Testis (tissue), 2 donors: ENCODE measurements at regions not wholly inside any gene's neighbourhood (a gene's known extent, or its start where the extent isn't known, plus 50 kb on each side); places are given as distances from the start of the nearest gene placed in this dataset.

Source experiments
- DNase-seq: peaks from one replicate; pipeline ENCODE4 v3.0.0-alpha.2; 2019
- H3K27ac ChIP-seq, 2 donors: fragments of 200-600 bp; sonication (generic); one replicate each; pipeline ENCODE4 v1.5.1; 2019
- H3K27me3 ChIP-seq: fragments of 200-600 bp; sonication (generic); one replicate; pipeline ENCODE4 v1.5.1; 2019
- H3K36me3 ChIP-seq: fragments of 200-600 bp; sonication (generic); one replicate; pipeline ENCODE4 v1.5.1; 2017; ENCODE audit warnings: low read depth; ENCODE audit errors: missing control alignments
- H3K4me1 ChIP-seq: fragments of 200-600 bp; sonication (generic); one replicate; pipeline ENCODE4 v1.5.1; 2019
- H3K4me3 ChIP-seq, 2 donors: fragments of 200-600 bp; sonication (generic); one replicate each; pipeline ENCODE4 v1.5.1; 2017 to 2019
- H3K9me3 ChIP-seq: fragments of 200-600 bp; sonication (generic); one replicate; pipeline ENCODE4 v1.5.1; 2017
- CTCF ChIP-seq, 3 experiments: fragments of 450-650 bp in 2 of 3; fragments of 200-600 bp in 1 of 3; sonication (generic) in 1 of 3; IDR thresholded peaks; one replicate each; pipeline ENCODE4 v1.5.1; 2016 to 2019; ENCODE audit warnings: antibody characterized with exemption in 3 of 3, mild to moderate bottlenecking in 2 of 3, moderate library complexity in 1 of 3
- POLR2A ChIP-seq: fragments of 450-650 bp; IDR thresholded peaks from one replicate; pipeline ENCODE4 v1.6.1; 2017; ENCODE audit warnings: antibody characterized with exemption, mild to moderate bottlenecking, moderate library complexity
- WGBS, 2 donors: methylation state at CpG; one replicate each; pipeline ENCODE4 v1.1.5; 2018; 5-methylcytosine and 5-hydroxymethylcytosine counted together
- intact Hi-C: fragments of 100-400 bp; cut with DNase I; formaldehyde crosslinking; loops from one replicate; pipeline ENCODE4 v1.15.1; 2023; ENCODE audit warnings: low total_unique reads

- no peak for TF ChIP-seq CTCF (IDR thresholded peaks at IDR 0.05)
- TF ChIP-seq POLR2A = no peak
- Histone ChIP-seq H3K27me3 (no peaks in the 10 kb centered on the region), H3K4me3 (no peak overlapping the region), H3K36me3 (no peaks in the 10 kb centered on the region), H3K9me3 (no peaks in the 10 kb centered on the region), H3K27ac (no peak overlapping the region), H3K4me1 (no peaks in the 10 kb centered on the region)
- DNase-seq = no peak
- intact Hi-C loops = no loop called here
Observed at GRCh38 chr1:96536581-96536980, 185.0 kb upstream of the PTBP2 start.

GRCh38 chr1:96538111-96538641, 183.4 kb upstream of the PTBP2 start:
- Histone ChIP-seq H3K27ac (no peak overlapping the region), H3K36me3 (no peaks in the 10 kb centered on the region), H3K4me1 (no peaks in the 10 kb centered on the region), H3K27me3 (no peaks in the 10 kb centered on the region), H3K9me3 (no peaks in the 10 kb centered on the region), H3K4me3 (no peak overlapping the region)
- DNase-seq = peak; percentile 17
- peak in 1 of 3 experiments; percentile 10 for TF ChIP-seq CTCF (IDR thresholded peaks at IDR 0.05)
- no peak for TF ChIP-seq POLR2A
- WGBS, 2 donors = 52 to 60% methylated on average over 4 of the region's 4 CpGs
- intact Hi-C loops = no loop called here

- Histone ChIP-seq H3K4me3 (no peak overlapping the region), H3K36me3 (no peaks in the 10 kb centered on the region), H3K9me3 (no peaks in the 10 kb centered on the region), H3K27ac (peak overlapping the region in 1 of 2 donors; percentile 66), H3K4me1 (no peaks in the 10 kb centered on the region), H3K27me3 (no peaks in the 10 kb centered on the region)
- DNase-seq = no peak
- WGBS, 2 donors = 48 to 59% methylated on average over 5 of the region's 5 CpGs
- intact Hi-C loops = no loop called here
- TF ChIP-seq POLR2A (no peak), CTCF (IDR thresholded peaks at IDR 0.05) (no peak)
Observed at GRCh38 chr1:96538883-96539282, 182.7 kb upstream of the PTBP2 start.

GRCh38 chr1:96541491-96541890, 180.1 kb upstream of the PTBP2 start:
- TF ChIP-seq POLR2A (no peak), CTCF (IDR thresholded peaks at IDR 0.05) (no peak)
- Histone ChIP-seq H3K27ac (no peak overlapping the region), H3K4me1 (no peaks in the 10 kb centered on the region), H3K4me3 (no peak overlapping the region), H3K36me3 (no peaks in the 10 kb centered on the region), H3K27me3 (no peaks in the 10 kb centered on the region), H3K9me3 (no peaks in the 10 kb centered on the region)
- intact Hi-C loops = no loop called here
- DNase-seq = no peak
- WGBS, 2 donors = 57 to 93% methylated on average over 2 of the region's 2 CpGs

GRCh38 chr1:96544051-96544830, 177.3 kb upstream of the PTBP2 start:
- no peaks in the 10 kb centered on the region for H3K27me3 ChIP-seq
- no peaks in the 10 kb centered on the region for H3K4me1 ChIP-seq
- H3K36me3 ChIP-seq = no peaks in the 10 kb centered on the region
- no peak for DNase-seq
- no peaks in the 10 kb centered on the region for H3K9me3 ChIP-seq
- intact Hi-C loops = no loop called here
- no peak overlapping the region for H3K4me3 ChIP-seq
- TF ChIP-seq POLR2A (no peak), CTCF (IDR thresholded peaks at IDR 0.05) (no peak)
- H3K27ac ChIP-seq = no peak overlapping the region
- 89 to 90% methylated on average over 6 of the region's 6 CpGs for WGBS, 2 donors
